ENCODE measurements at regions not wholly inside any gene's neighbourhood (a gene's known extent, or its start where the extent isn't known, plus 50 kb on each side); places are given as distances from the start of the nearest gene placed in this dataset.

DNA sequence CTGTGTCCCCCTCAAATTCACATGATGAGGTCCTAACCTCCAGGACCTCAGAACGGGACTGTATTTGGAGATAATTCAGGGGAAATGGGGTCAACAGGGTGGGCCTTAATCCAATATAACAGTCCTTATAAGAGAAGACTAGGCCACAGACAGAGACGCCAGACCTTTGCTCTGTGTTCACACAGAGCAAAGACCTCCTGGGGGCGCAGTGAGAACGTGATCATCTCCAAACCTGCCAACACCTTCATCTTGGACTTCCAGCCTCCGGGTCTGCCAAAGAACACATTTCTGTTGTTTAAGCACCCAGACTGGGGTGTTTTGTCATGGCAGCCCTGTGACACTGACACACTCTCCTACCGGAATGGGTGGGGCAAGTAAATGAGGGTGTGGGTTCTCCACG lies 250.2 kb downstream of the MN1 start:
- TF ChIP-seq CTCF (IDR thresholded peaks at IDR 0.05; ENCODE audit: low read length) (0 out of 2 replicates have a peak, but pooled peaks have one; percentile 7), EZH2 (IDR thresholded peaks at IDR 0.05; ENCODE audit: borderline replicate concordance, low read length) (no peak)

Measured in OCI-LY1 (cell line).